KMS-11 (cell line): ENCODE measurements at regions not wholly inside any gene's neighbourhood (a gene's known extent, or its start where the extent isn't known, plus 50 kb on each side); places are given as distances from the start of the nearest gene placed in this dataset.

ENCODE experiments used
- H2AFZ ChIP-seq: fragments of 200-600 bp; sonication (generic); 2 replicates; pipeline ENCODE4 v1.6.1; 2016; ENCODE audit warnings: antibody characterized with exemption, mixed run types, low read depth
- H3K27ac ChIP-seq: fragments of 200-600 bp; sonication (generic); 2 replicates; pipeline ENCODE4 v1.6.1; 2016; ENCODE audit warnings: mild to moderate bottlenecking, mixed run types
- H3K27me3 ChIP-seq: fragments of 200-600 bp; sonication (generic); 2 replicates; pipeline ENCODE4 v1.6.1; 2017; ENCODE audit warnings: mild to moderate bottlenecking, low read depth, mixed run types, moderate library complexity; ENCODE audit not compliant: insufficient read depth
- H3K36me3 ChIP-seq: fragments of 200-600 bp; sonication (generic); 2 replicates; pipeline ENCODE4 v1.6.1; 2017; ENCODE audit warnings: mild to moderate bottlenecking, mixed run types; ENCODE audit not compliant: insufficient read depth
- H3K4me1 ChIP-seq: fragments of 200-600 bp; sonication (generic); 2 replicates; pipeline ENCODE4 v1.6.1; 2016; ENCODE audit warnings: mild to moderate bottlenecking, low read depth, mixed run types; ENCODE audit not compliant: poor library complexity, severe bottlenecking
- H3K4me2 ChIP-seq: fragments of 200-600 bp; sonication (generic); 2 replicates; pipeline ENCODE4 v1.7.0; 2016; ENCODE audit warnings: mild to moderate bottlenecking, mixed run types
- H3K4me3 ChIP-seq: fragments of 200-600 bp; sonication (generic); IDR thresholded peaks from 2 replicates; pipeline ENCODE4 v1.6.1; 2017; ENCODE audit warnings: low read depth, low read length, mixed read lengths; ENCODE audit not compliant: insufficient read depth
- H3K79me2 ChIP-seq: fragments of 200-600 bp; sonication (generic); 2 replicates; pipeline ENCODE4 v1.6.1; 2016; ENCODE audit warnings: low read depth, mixed run types; ENCODE audit not compliant: insufficient read depth
- H3K9ac ChIP-seq: fragments of 200-600 bp; sonication (generic); 2 replicates; pipeline ENCODE4 v1.6.1; 2016; ENCODE audit warnings: mild to moderate bottlenecking, mixed run types
- H4K20me1 ChIP-seq: fragments of 200-600 bp; sonication (generic); 2 replicates; pipeline ENCODE4 v1.6.1; 2016; ENCODE audit warnings: mild to moderate bottlenecking, mixed run types; ENCODE audit not compliant: insufficient read depth
- TF ChIP-seq, protein P1 (sequence below): fragments of 200-600 bp; sonication (generic); conservative IDR thresholded peaks from 2 replicates; pipeline ENCODE4 v1.6.1; 2017; ENCODE audit warnings: low read depth, mild to moderate bottlenecking, antibody characterized with exemption, low read length, moderate library complexity, mixed read lengths

DNA sequence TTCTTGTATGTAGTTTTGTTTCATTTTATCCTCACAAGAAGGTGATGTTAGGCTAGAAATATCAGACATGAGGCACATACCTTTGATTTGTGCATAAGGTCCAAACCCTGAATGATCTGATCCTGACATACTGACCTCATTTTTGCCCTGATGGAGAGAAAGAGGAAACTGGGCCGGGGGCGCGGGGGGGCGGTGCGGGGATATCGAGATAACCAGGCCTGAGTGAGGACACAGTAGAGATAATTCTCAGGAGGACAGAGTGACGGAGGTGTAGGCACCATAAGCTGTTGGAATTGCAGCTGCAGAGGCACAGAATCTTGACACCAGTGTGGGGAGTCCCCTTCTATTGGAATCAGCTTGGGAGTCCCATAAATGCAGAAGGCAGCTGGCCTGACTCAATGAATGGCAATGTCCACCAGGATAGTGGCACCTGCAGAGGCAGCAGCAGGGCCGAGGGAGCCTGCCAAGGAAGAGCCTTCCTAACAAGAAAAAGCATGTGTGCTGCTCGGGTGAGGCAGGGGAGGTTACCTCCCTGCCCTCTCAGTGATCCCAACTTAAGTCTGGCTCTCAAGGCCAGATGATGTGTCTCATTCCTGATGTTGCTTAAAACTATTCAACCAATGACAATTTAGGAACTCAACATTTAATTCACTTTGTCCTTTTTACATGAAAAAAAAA is 234.3 kb upstream of the MSX2 start:
- TF ChIP-seq, protein P1, sequence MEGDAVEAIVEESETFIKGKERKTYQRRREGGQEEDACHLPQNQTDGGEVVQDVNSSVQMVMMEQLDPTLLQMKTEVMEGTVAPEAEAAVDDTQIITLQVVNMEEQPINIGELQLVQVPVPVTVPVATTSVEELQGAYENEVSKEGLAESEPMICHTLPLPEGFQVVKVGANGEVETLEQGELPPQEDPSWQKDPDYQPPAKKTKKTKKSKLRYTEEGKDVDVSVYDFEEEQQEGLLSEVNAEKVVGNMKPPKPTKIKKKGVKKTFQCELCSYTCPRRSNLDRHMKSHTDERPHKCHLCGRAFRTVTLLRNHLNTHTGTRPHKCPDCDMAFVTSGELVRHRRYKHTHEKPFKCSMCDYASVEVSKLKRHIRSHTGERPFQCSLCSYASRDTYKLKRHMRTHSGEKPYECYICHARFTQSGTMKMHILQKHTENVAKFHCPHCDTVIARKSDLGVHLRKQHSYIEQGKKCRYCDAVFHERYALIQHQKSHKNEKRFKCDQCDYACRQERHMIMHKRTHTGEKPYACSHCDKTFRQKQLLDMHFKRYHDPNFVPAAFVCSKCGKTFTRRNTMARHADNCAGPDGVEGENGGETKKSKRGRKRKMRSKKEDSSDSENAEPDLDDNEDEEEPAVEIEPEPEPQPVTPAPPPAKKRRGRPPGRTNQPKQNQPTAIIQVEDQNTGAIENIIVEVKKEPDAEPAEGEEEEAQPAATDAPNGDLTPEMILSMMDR: no peak
- Histone ChIP-seq H3K4me1 (no peaks in the 10 kb centered on the region), H3K27me3 (no peaks in the 10 kb centered on the region), H4K20me1 (no peaks in the 10 kb centered on the region), H3K36me3 (no peaks in the 10 kb centered on the region), H3K9ac (no peak overlapping the region), H3K4me3 (no peak overlapping the region), H2AFZ (no peak overlapping the region), H3K27ac (no peak overlapping the region), H3K4me2 (no peak overlapping the region), H3K79me2 (no peaks in the 10 kb centered on the region)

DNA sequence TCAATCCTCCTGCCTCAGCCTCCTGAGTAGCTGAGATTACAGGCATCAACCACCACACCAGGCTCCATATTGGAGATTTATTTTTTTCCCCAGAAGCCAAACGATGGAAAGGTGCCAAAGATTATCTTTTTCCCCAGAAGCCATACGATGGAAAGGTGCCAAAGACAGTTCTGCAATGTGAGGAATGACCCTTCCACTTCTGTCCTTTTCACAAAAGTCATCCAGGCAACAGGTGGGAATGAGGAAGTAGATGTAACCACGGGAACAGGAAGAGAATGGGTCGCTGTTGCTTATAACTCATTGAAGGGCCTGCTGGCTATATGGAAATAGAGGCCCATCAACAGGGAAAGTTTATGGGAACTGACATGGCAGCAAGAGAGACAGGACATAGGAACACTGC is 233.7 kb upstream of the MSX2 start:
- no peak overlapping the region for H3K27ac ChIP-seq
- no peaks in the 10 kb centered on the region for H3K36me3 ChIP-seq
- no peak overlapping the region for H2AFZ ChIP-seq
- TF ChIP-seq, protein P1: no peak
- H3K4me3 ChIP-seq: no peak overlapping the region
- no peaks in the 10 kb centered on the region for H4K20me1 ChIP-seq
- no peaks in the 10 kb centered on the region for H3K79me2 ChIP-seq
- H3K9ac ChIP-seq: no peak overlapping the region
- no peaks in the 10 kb centered on the region for H3K27me3 ChIP-seq
- H3K4me1 ChIP-seq: no peaks in the 10 kb centered on the region
- no peak overlapping the region for H3K4me2 ChIP-seq

DNA sequence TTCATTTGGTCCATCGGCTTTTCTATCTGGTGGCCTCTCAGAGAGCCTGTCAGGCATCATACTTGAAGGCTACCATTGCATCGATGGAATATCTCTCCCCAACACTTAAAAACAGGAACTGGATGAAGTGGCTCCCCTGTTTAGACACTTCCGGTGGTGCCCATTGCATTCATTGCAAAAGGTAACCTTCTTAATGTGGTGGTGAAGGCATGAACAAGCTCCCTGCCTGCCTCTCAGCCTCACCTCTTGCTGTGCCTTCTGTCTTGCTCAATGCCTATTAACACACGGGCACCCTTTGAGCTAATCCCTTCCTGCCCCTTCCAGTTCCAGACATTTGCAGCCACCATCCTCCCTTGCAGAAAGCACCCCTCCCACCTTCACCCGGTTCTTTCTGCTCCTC is 233.1 kb upstream of the MSX2 start:
- H2AFZ ChIP-seq: no peak overlapping the region
- TF ChIP-seq, protein P1: no peak
- no peak overlapping the region for H3K27ac ChIP-seq
- H3K27me3 ChIP-seq: no peaks in the 10 kb centered on the region
- H3K4me3 ChIP-seq: no peak overlapping the region
- no peaks in the 10 kb centered on the region for H3K36me3 ChIP-seq
- H3K4me1 ChIP-seq: no peaks in the 10 kb centered on the region
- H3K9ac ChIP-seq: no peak overlapping the region
- H3K4me2 ChIP-seq: no peak overlapping the region
- no peaks in the 10 kb centered on the region for H3K79me2 ChIP-seq
- no peaks in the 10 kb centered on the region for H4K20me1 ChIP-seq

DNA sequence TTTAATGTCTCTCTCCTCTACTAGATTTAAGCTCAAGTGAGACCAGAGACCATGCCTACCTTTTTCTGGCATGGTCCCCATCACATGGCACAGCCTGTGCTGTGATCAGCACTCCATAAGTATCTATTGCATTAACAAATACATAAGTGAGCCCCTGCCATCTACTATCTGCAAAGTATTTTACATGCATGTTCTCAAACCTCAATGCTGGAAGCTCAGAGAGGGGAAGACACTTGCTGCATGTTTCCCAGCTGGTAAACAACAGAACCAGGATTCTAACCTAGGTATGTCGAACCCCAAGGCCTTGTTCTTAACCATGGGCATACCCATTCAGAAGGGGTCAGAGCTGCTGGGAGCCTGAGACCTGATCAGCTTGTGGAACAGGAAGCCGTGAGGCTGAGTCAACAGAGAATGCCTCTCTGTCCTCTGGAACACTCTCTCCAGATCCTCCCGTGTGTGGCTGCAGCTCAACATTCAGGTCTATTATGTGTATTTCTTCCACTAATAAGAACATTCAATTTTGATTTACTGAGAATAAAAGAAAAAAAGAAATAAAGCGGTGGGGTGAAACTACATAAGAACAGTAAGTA is 232.5 kb upstream of the MSX2 start:
- H3K36me3 ChIP-seq: no peaks in the 10 kb centered on the region
- H3K4me1 ChIP-seq: no peaks in the 10 kb centered on the region
- H3K27ac ChIP-seq: no peak overlapping the region
- H3K4me2 ChIP-seq: no peak overlapping the region
- no peak overlapping the region for H2AFZ ChIP-seq
- no peaks in the 10 kb centered on the region for H3K27me3 ChIP-seq
- TF ChIP-seq, protein P1: no peak
- H3K79me2 ChIP-seq: no peaks in the 10 kb centered on the region
- no peak overlapping the region for H3K4me3 ChIP-seq
- H3K9ac ChIP-seq: no peak overlapping the region
- no peaks in the 10 kb centered on the region for H4K20me1 ChIP-seq
